HG03460 (cell line): ENCODE measurements at regions not wholly inside any gene's neighbourhood (a gene's known extent, or its start where the extent isn't known, plus 50 kb on each side); places are given as distances from the start of the nearest gene placed in this dataset.

ENCODE experiments used
- ATAC-seq: cut with Tn5 transposase; IDR thresholded peaks from one replicate; pipeline ENCODE4 v1.9.1; 2021; ENCODE audit not compliant: unreplicated experiment

GRCh38 chr15:93152360-93152759 lies 63.3 kb upstream of the RGMA start:
- ATAC-seq, result no peak

GRCh38 chr15:93150910-93151881 lies 62.2 kb upstream of the RGMA start:
- ATAC-seq, result no peak

- no peak for ATAC-seq
These were observed 57.6 kb upstream of the RGMA start for GRCh38 chr15:93146601-93147000.

GRCh38 chr15:93146196-93146595 lies 57.2 kb upstream of the RGMA start:
- no peak for ATAC-seq

- ATAC-seq, result no peak
These were observed 55.6 kb upstream of the RGMA start for GRCh38 chr15:93144463-93145236.

GRCh38 chr15:93143186-93143585 lies 54.2 kb upstream of the RGMA start:
- ATAC-seq, result no peak

- no peak for ATAC-seq
These were observed 52.4 kb upstream of the RGMA start for GRCh38 chr15:93141371-93141794.

- no peak for ATAC-seq
These were observed 50.4 kb upstream of the RGMA start for GRCh38 chr15:93139436-93139835.

GRCh38 chr15:93138681-93139250 lies 49.8 kb upstream of the RGMA start:
- no peak for ATAC-seq
